ENCODE measurements at regions not wholly inside any gene's neighbourhood (a gene's known extent, or its start where the extent isn't known, plus 50 kb on each side); places are given as distances from the start of the nearest gene placed in this dataset.

GRCh38 chr10:47092831-47093230 is 181.6 kb downstream of the PTPN20 start:
- no peak for TF ChIP-seq POLR2AphosphoS5 (IDR thresholded peaks at IDR 0.05; ENCODE audit: borderline replicate concordance, low read depth, low read length)
- no peak for TF ChIP-seq FOXP2 (optimal IDR thresholded peaks at IDR 0.05; ENCODE audit: control extremely low read depth, extremely low read length, insufficient read depth)
- TF ChIP-seq EZH2 (IDR thresholded peaks at IDR 0.05), result no peak

All from SK-N-MC (cell line).